ENCODE measurements at regions not wholly inside any gene's neighbourhood (a gene's known extent, or its start where the extent isn't known, plus 50 kb on each side); places are given as distances from the start of the nearest gene placed in this dataset.
A peak's percentile ranks its signal among the peaks of the same experiment; 100 is the strongest.
"Not testable (repeated sequence)": the region's sequence is repeated elsewhere in the genome, so short reads cannot be mapped to it uniquely, and the experiment has no call there.

DNA sequence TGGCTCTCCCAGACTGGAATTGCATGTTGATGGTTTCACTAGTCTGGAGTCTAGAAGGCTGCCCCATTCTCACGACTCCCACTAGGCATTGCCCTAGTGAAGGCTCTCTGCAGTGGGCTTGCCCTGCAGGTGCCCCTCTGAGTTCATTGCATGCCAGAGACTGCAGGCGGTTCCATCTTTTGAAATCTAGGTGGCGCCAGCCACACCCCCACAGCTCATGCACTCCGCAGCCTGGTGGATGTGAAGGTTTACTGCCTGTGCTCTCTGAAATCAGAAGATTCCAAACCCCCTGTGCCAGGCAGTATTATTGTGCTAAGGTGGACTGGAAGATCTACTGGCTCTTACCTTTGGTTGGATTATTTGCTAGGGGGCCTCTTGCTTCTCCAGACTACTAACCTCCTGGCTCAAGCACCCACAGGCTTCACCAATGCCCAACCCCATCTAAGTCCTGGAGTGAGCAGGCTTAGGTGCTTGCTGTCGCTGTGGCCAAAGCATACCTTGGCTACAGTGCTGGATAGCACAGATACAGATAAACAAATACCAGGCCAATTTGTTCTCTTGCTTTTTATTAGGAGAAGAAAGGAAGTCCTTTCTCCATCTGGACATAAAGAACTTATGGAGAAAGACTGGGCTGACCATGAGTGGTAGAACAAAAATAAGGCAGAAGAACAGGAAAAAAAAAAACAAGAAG is 83.5 kb upstream of the SIM2 start:
- H3K4me1 ChIP-seq (replicated peaks in 1 of 2; ENCODE audit: control insufficient read depth in 2 of 2, insufficient read depth in 2 of 2, low read length in 2 of 2), result no peaks in the 10 kb centered on the region
- BruUV-seq (replicated peaks), result no TSS peak
- TF ChIP-seq, protein P1, sequence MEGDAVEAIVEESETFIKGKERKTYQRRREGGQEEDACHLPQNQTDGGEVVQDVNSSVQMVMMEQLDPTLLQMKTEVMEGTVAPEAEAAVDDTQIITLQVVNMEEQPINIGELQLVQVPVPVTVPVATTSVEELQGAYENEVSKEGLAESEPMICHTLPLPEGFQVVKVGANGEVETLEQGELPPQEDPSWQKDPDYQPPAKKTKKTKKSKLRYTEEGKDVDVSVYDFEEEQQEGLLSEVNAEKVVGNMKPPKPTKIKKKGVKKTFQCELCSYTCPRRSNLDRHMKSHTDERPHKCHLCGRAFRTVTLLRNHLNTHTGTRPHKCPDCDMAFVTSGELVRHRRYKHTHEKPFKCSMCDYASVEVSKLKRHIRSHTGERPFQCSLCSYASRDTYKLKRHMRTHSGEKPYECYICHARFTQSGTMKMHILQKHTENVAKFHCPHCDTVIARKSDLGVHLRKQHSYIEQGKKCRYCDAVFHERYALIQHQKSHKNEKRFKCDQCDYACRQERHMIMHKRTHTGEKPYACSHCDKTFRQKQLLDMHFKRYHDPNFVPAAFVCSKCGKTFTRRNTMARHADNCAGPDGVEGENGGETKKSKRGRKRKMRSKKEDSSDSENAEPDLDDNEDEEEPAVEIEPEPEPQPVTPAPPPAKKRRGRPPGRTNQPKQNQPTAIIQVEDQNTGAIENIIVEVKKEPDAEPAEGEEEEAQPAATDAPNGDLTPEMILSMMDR (IDR thresholded peaks at IDR 0.05 in 2 of 3, conservative IDR thresholded peaks at IDR 0.05 in 1 of 3; ENCODE audit: insufficient read depth in 2 of 3, low read depth in 1 of 3, low read length in 3 of 3), result peak; percentile 42 to 97 (median 58); a peak in 5 of 6 replicates
- TF ChIP-seq, protein P2, sequence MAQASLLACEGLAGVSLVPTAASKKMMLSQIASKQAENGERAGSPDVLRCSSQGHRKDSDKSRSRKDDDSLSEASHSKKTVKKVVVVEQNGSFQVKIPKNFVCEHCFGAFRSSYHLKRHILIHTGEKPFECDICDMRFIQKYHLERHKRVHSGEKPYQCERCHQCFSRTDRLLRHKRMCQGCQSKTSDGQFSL (CRISPR knock-in tag; IDR thresholded peaks at IDR 0.05), result 0 out of 2 replicates have a peak, but pooled peaks have one; percentile 28
- TF ChIP-seq, protein P2 (tag; IDR thresholded peaks at IDR 0.05), result no peak
- TF ChIP-seq OTX1 (CRISPR knock-in tag; IDR thresholded peaks at IDR 0.05), result no peak
- no peak overlapping the region for H2AFZ ChIP-seq (ENCODE audit: low read depth, low read length)
- H3K27me3 ChIP-seq (ENCODE audit: control insufficient read depth in 2 of 2, insufficient read depth in 2 of 2, low read length in 2 of 2), result peaks cover 11 to 21% of the 10 kb centered on the region in 2 experiments; a peak in 4 of 5 replicates
- ChIA-PET CTCF (ENCODE audit: low intra/inter-chr PET ratio) (interaction anchor here (0.6 kb wide), 1 partner anchor 311 kb away, joined by 3 read pairs; no protein-coding TSS in a partner anchor), POLR2A (no interaction called here)
- no peaks in the 10 kb centered on the region for H3K79me2 ChIP-seq (ENCODE audit: control insufficient read depth, insufficient read depth, low read length)
- peak in 2 of 4 experiments; percentile 12 to 28 for DNase-seq (ENCODE audit: extremely low read depth in 1 of 4, low spot score in 3 of 4)
- H3K9ac ChIP-seq (ENCODE audit: insufficient read depth in 1 of 2, low read depth in 2 of 2, low read length in 2 of 2), result no peak overlapping the region
- intact Hi-C loops (cut with micrococcal nuclease), result no loop called here
- H4K20me1 ChIP-seq (replicated peaks; ENCODE audit: control insufficient read depth, insufficient read depth, low read length), result no peaks in the 10 kb centered on the region
- no peak overlapping the region for H3K27ac ChIP-seq (ENCODE audit: extremely low read depth, low read depth, low read length)
- 0% methylated on average over 5 of the region's 5 CpGs for WGBS (ENCODE audit: insufficient coverage, low coverage, missing lambda C conversion rate)
- no peak overlapping the region for H3K4me3 ChIP-seq
- no peak overlapping the region for H3K4me2 ChIP-seq (ENCODE audit: insufficient read depth, low read length)
- no peaks in the 10 kb centered on the region for H3K9me3 ChIP-seq (replicated peaks; ENCODE audit: control insufficient read depth, insufficient read depth, low read depth, low read length)
- ATAC-seq, result peak; percentile 75
- H3K9me1 ChIP-seq (ENCODE audit: control insufficient read depth, insufficient read depth, low read length), result no peaks in the 10 kb centered on the region
- no peak for FAIRE-seq
- no peaks in the 10 kb centered on the region for H3K36me3 ChIP-seq (ENCODE audit: control insufficient read depth, insufficient read depth, low read length)
- in situ Hi-C loops (cut with MboI), result no loop called here

DNA sequence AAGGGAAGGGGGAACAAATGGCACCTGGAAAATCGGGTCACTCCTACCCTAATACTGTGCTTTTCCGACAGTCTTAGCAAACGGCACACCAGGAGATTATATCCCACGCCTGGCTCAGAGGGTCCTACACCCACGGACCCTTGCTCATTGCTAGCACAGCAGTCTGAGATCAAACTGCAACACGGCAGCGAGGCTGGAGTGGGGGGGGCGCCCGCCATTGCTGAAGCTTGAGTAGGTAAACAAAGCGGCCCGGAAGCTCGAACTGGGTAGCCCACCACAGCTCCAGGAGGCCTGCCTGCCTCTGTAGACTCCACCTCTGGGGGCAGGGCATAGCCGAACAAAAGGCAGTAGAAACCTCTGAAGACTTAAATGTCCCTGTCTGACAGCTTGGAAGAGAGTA is 82.1 kb upstream of the SIM2 start:
- H3K4me1 ChIP-seq (replicated peaks in 1 of 2; ENCODE audit: control insufficient read depth in 2 of 2, insufficient read depth in 2 of 2, low read length in 2 of 2); intact Hi-C loops (cut with micrococcal nuclease); in situ Hi-C loops (cut with MboI); CTCF ChIA-PET (ENCODE audit: low intra/inter-chr PET ratio); FAIRE-seq; ATAC-seq; H3K4me3 ChIP-seq; POLR2A ChIA-PET; H3K9ac ChIP-seq (ENCODE audit: insufficient read depth in 1 of 2, low read depth in 2 of 2, low read length in 2 of 2); BruUV-seq (replicated peaks); H3K36me3 ChIP-seq (ENCODE audit: control insufficient read depth, insufficient read depth, low read length); H3K9me3 ChIP-seq (replicated peaks; ENCODE audit: control insufficient read depth, insufficient read depth, low read depth, low read length); H3K27ac ChIP-seq (ENCODE audit: extremely low read depth, low read depth, low read length); H3K4me2 ChIP-seq (ENCODE audit: insufficient read depth, low read length); DNase-seq (ENCODE audit: extremely low read depth in 1 of 4, low spot score in 3 of 4); H3K79me2 ChIP-seq (ENCODE audit: control insufficient read depth, insufficient read depth, low read length); H4K20me1 ChIP-seq (replicated peaks; ENCODE audit: control insufficient read depth, insufficient read depth, low read length); H3K9me1 ChIP-seq (ENCODE audit: control insufficient read depth, insufficient read depth, low read length); H2AFZ ChIP-seq (ENCODE audit: low read depth, low read length): not testable (repeated sequence)
- peaks cover 7 to 11% of the 10 kb centered on the region in 2 experiments; a peak in 4 of 5 replicates for H3K27me3 ChIP-seq (ENCODE audit: control insufficient read depth in 2 of 2, insufficient read depth in 2 of 2, low read length in 2 of 2)
- 0% methylated on average over 13 of the region's 13 CpGs for WGBS (ENCODE audit: insufficient coverage, low coverage, missing lambda C conversion rate)

DNA sequence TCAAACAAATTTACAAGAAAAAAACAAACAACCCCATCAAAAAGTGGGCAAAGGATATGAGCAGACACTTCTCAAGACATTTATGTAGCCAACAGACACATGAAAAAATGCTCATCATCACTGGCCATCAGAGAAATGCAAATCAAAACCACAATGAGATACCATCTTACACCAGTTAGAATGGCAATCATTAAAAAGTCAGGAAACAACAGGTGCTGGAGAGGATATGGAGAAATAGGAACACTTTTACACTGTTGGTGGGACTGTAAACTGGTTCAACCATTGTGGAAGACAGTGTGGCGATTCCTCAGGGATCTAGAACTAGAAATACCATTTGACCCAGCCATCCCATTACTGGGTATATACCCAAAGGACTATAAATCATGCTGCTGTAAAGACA is 77.1 kb upstream of the SIM2 start:
- H4K20me1 ChIP-seq (replicated peaks; ENCODE audit: control insufficient read depth, insufficient read depth, low read length); BruUV-seq (replicated peaks); H3K9me3 ChIP-seq (replicated peaks; ENCODE audit: control insufficient read depth, insufficient read depth, low read depth, low read length); in situ Hi-C loops (cut with MboI); intact Hi-C loops (cut with micrococcal nuclease); H2AFZ ChIP-seq (ENCODE audit: low read depth, low read length); H3K4me3 ChIP-seq; H3K9ac ChIP-seq (ENCODE audit: insufficient read depth in 1 of 2, low read depth in 2 of 2, low read length in 2 of 2); ATAC-seq; CTCF ChIA-PET (ENCODE audit: low intra/inter-chr PET ratio); FAIRE-seq; H3K9me1 ChIP-seq (ENCODE audit: control insufficient read depth, insufficient read depth, low read length); POLR2A ChIA-PET; H3K36me3 ChIP-seq (ENCODE audit: control insufficient read depth, insufficient read depth, low read length); H3K4me1 ChIP-seq (replicated peaks in 1 of 2; ENCODE audit: control insufficient read depth in 2 of 2, insufficient read depth in 2 of 2, low read length in 2 of 2); H3K4me2 ChIP-seq (ENCODE audit: insufficient read depth, low read length); H3K27ac ChIP-seq (ENCODE audit: extremely low read depth, low read depth, low read length); H3K79me2 ChIP-seq (ENCODE audit: control insufficient read depth, insufficient read depth, low read length); H3K27me3 ChIP-seq (ENCODE audit: control insufficient read depth in 2 of 2, insufficient read depth in 2 of 2, low read length in 2 of 2); DNase-seq (ENCODE audit: extremely low read depth in 1 of 4, low spot score in 3 of 4): not testable (repeated sequence)
- no CpG with 5 or more reads among the region's 1 CpG for WGBS (ENCODE audit: insufficient coverage, low coverage, missing lambda C conversion rate)
